ENCODE measurements at regions not wholly inside any gene's neighbourhood (a gene's known extent, or its start where the extent isn't known, plus 50 kb on each side); places are given as distances from the start of the nearest gene placed in this dataset.

GRCh38 chr9:115616666-115617239 lies 498.8 kb upstream of the TNC start:
- Histone ChIP-seq H3K9me3 (no peaks in the 10 kb centered on the region), H3K4me1 (ENCODE audit: control insufficient read depth in 1 of 2, low read depth in 2 of 2) (peaks cover 0 to 10% of the 10 kb centered on the region in 2 donors), H3K27me3 (replicated peaks; ENCODE audit: insufficient read depth) (no peaks in the 10 kb centered on the region)

GRCh38 chr9:115625251-115625650 lies 507.3 kb upstream of the TNC start:
- no peaks in the 10 kb centered on the region for H3K4me1 ChIP-seq (ENCODE audit: control insufficient read depth in 1 of 2, low read depth in 2 of 2)
- ATAC-seq (ENCODE audit: insufficient number of reproducible peaks, low FRiP score, low read depth): no peak
- no peaks in the 10 kb centered on the region for H3K27me3 ChIP-seq (replicated peaks; ENCODE audit: insufficient read depth)
- no peak for TF ChIP-seq CTCF (IDR thresholded peaks at IDR 0.05)
- no peak overlapping the region for H3K27ac ChIP-seq
- no peaks in the 10 kb centered on the region for H3K36me3 ChIP-seq
- H3K4me3 ChIP-seq: no peak overlapping the region
- DNase-seq (ENCODE audit: low spot score): no peak
- no peaks in the 10 kb centered on the region for H3K9me3 ChIP-seq

More at GRCh38 chr9:115616666-115617239, 498.8 kb upstream of the TNC start:
- no peaks in the 10 kb centered on the region for H3K36me3 ChIP-seq
- H3K27ac ChIP-seq: no peak overlapping the region
- ATAC-seq (ENCODE audit: insufficient number of reproducible peaks, low FRiP score, low read depth) (no peak), DNase-seq (ENCODE audit: low spot score) (no peak)
- no peak overlapping the region for H3K4me3 ChIP-seq
- TF ChIP-seq CTCF (IDR thresholded peaks at IDR 0.05): no peak

GRCh38 chr9:115625954-115626353 lies 508.0 kb upstream of the TNC start:
- H3K4me1 ChIP-seq (ENCODE audit: control insufficient read depth in 1 of 2, low read depth in 2 of 2): no peaks in the 10 kb centered on the region
- H3K9me3 ChIP-seq: no peaks in the 10 kb centered on the region
- no peak for TF ChIP-seq CTCF (IDR thresholded peaks at IDR 0.05)
- no peaks in the 10 kb centered on the region for H3K36me3 ChIP-seq
- ATAC-seq (ENCODE audit: insufficient number of reproducible peaks, low FRiP score, low read depth): no peak
- no peak overlapping the region for H3K4me3 ChIP-seq
- H3K27me3 ChIP-seq (replicated peaks; ENCODE audit: insufficient read depth): no peaks in the 10 kb centered on the region
- no peak for DNase-seq (ENCODE audit: low spot score)
- H3K27ac ChIP-seq: no peak overlapping the region

GRCh38 chr9:115627511-115627910 lies 509.6 kb upstream of the TNC start:
- Histone ChIP-seq H3K9me3 (no peaks in the 10 kb centered on the region), H3K4me1 (ENCODE audit: control insufficient read depth in 1 of 2, low read depth in 2 of 2) (peaks cover 5 to 7% of the 10 kb centered on the region in 2 donors), H3K27me3 (replicated peaks; ENCODE audit: insufficient read depth) (no peaks in the 10 kb centered on the region), H3K4me3 (no peak overlapping the region), H3K36me3 (no peaks in the 10 kb centered on the region), H3K27ac (no peak overlapping the region)
- no peak for TF ChIP-seq CTCF (IDR thresholded peaks at IDR 0.05)
- ATAC-seq (ENCODE audit: insufficient number of reproducible peaks, low FRiP score, low read depth) (no peak), DNase-seq (ENCODE audit: low spot score) (no peak)

GRCh38 chr9:115628426-115628825 lies 510.5 kb upstream of the TNC start:
- DNase-seq (ENCODE audit: low spot score): no peak
- H3K36me3 ChIP-seq: no peaks in the 10 kb centered on the region
- TF ChIP-seq CTCF (IDR thresholded peaks at IDR 0.05): no peak
- H3K4me3 ChIP-seq: no peak overlapping the region
- peaks cover 7 to 16% of the 10 kb centered on the region in 2 donors for H3K4me1 ChIP-seq (ENCODE audit: control insufficient read depth in 1 of 2, low read depth in 2 of 2)
- ATAC-seq (ENCODE audit: insufficient number of reproducible peaks, low FRiP score, low read depth): no peak
- H3K9me3 ChIP-seq: no peaks in the 10 kb centered on the region
- no peaks in the 10 kb centered on the region for H3K27me3 ChIP-seq (replicated peaks; ENCODE audit: insufficient read depth)
- no peak overlapping the region for H3K27ac ChIP-seq

All from thoracic aorta (tissue), 2 donors.